ENCODE measurements at regions not wholly inside any gene's neighbourhood (a gene's known extent, or its start where the extent isn't known, plus 50 kb on each side); places are given as distances from the start of the nearest gene placed in this dataset.

DNA sequence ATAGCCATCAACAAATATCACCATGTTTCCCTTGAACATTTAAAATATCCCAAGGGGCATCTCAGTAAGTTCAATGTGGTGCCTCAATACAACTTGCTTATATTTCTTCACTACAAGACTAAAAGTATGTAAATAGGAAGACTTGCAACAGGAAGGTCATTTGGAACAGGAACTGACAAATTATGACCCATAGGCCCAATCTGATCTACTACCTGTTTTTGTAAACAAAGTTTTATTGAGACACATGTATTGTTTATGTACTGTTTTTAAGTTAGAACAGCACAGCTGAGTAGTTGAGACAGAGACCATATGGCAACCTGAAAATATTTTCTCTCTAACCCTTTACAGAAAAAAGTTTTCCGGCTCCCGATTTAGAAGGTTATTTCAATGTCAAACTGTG, 154.8 kb upstream of the TFPI start:
- no peaks in the 10 kb centered on the region for H3K36me3 ChIP-seq (ENCODE audit: insufficient read depth in 1 of 2, low read depth in 1 of 2)
- H3K27me3 ChIP-seq (ENCODE audit: insufficient read depth in 3 of 3, low read length in 2 of 3): no peaks in the 10 kb centered on the region
- intact Hi-C loops (cut with DNase I): no loop called here
- no peak for ATAC-seq
- no peaks in the 10 kb centered on the region for H3K9me3 ChIP-seq
- no peak overlapping the region for H3K4me3 ChIP-seq
- no peak for DNase-seq
- TF ChIP-seq, protein P1, sequence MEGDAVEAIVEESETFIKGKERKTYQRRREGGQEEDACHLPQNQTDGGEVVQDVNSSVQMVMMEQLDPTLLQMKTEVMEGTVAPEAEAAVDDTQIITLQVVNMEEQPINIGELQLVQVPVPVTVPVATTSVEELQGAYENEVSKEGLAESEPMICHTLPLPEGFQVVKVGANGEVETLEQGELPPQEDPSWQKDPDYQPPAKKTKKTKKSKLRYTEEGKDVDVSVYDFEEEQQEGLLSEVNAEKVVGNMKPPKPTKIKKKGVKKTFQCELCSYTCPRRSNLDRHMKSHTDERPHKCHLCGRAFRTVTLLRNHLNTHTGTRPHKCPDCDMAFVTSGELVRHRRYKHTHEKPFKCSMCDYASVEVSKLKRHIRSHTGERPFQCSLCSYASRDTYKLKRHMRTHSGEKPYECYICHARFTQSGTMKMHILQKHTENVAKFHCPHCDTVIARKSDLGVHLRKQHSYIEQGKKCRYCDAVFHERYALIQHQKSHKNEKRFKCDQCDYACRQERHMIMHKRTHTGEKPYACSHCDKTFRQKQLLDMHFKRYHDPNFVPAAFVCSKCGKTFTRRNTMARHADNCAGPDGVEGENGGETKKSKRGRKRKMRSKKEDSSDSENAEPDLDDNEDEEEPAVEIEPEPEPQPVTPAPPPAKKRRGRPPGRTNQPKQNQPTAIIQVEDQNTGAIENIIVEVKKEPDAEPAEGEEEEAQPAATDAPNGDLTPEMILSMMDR (IDR thresholded peaks at IDR 0.05): no peak
- no peak overlapping the region for H3K27ac ChIP-seq
- whole genome bisulfite sequencing, 3 donors: 88 to 92% (median 91%) methylated on average over 2 of the region's 2 CpGs
- H3K4me1 ChIP-seq: no peaks in the 10 kb centered on the region

DNA sequence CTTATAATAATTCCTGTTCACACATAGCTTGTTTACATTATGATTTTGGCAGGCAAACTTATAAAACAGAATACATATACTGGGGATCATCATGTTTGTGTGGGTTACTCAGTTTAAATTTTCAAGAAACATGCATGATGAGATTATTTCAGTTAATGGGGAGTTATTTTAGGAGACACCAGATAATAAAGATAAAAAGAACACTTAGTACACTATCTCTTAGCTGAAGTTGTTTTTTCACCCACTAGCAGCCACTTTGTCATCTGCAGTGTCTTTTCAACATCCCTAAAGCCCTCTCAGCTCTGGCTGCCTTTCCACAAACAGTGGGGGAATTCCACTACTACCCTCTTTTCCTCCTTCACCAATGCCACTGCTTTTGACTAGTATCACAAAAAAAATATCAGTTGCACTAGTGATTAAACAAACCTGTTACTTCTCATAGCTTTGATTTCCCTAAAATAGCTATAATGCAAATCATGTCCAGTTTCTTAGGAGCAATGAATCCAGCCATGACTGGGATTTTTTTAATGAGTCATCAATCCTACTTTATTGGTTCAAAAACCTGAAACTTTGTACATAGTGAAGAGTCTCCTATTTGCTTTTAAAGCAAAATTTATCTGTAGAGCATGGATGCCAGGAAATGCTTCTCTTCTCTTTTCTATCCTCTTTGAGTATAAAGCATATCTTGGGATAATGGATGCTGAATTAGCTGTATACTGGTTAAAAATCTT, 156.7 kb upstream of the TFPI start:
- no peak for ATAC-seq
- Histone ChIP-seq H3K27ac (no peak overlapping the region), H3K27me3 (ENCODE audit: insufficient read depth in 3 of 3, low read length in 2 of 3) (no peaks in the 10 kb centered on the region), H3K9me3 (no peaks in the 10 kb centered on the region), H3K4me1 (no peaks in the 10 kb centered on the region), H3K4me3 (no peak overlapping the region), H3K36me3 (ENCODE audit: insufficient read depth in 1 of 2, low read depth in 1 of 2) (no peaks in the 10 kb centered on the region)
- intact Hi-C loops (cut with DNase I): no loop called here
- TF ChIP-seq, protein P1 (IDR thresholded peaks at IDR 0.05): no peak
- DNase-seq: no peak

DNA sequence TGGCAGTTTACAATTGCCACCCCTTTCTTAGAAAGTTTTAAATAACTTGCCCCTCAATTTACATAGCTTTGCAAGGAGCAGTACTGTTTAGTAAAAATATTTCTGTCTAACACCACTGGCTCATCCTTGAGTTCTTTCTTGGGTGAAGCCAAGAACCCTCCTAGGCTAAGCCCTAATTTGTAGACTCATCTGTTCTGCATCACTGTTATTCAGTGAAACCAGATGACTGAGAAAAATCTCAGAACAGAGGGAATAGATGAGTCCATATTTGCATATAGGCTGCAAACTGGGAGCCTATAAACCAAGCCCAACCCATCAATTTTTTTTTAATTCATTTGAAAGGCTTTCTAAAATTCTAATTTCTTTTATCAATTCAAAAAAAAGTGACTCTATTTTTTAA, 161.4 kb upstream of the TFPI start:
- H3K4me3 ChIP-seq: no peak overlapping the region
- no peak for DNase-seq
- intact Hi-C loops (cut with DNase I): no loop called here
- H3K27ac ChIP-seq: no peak overlapping the region
- H3K27me3 ChIP-seq (ENCODE audit: insufficient read depth in 3 of 3, low read length in 2 of 3): no peaks in the 10 kb centered on the region
- TF ChIP-seq, protein P1 (IDR thresholded peaks at IDR 0.05): no peak
- no peak for ATAC-seq
- H3K9me3 ChIP-seq: no peaks in the 10 kb centered on the region
- H3K36me3 ChIP-seq (ENCODE audit: insufficient read depth in 1 of 2, low read depth in 1 of 2): no peaks in the 10 kb centered on the region
- H3K4me1 ChIP-seq: no peaks in the 10 kb centered on the region

DNA sequence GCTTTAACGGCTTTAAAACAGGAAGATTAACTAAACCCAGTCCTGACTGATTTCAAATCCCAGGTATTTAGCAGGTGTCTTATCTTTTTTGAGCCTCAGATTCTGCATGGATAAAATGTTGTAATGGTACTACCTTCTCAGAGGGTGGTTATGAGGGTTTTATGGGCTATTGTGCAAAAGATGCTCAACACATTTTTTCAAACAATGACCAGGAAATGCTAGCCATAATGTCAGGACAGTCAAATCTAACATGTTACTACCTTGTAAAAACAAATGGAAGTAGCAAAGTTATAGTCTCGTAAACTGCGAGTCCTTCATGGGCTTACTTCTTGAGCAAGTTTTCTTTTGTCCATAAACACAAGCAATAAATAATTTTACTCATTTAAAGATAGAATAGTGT, 162.1 kb upstream of the TFPI start:
- H3K36me3 ChIP-seq (ENCODE audit: insufficient read depth in 1 of 2, low read depth in 1 of 2): no peaks in the 10 kb centered on the region
- 89 to 92% (median 91%) methylated on average over 3 of the region's 3 CpGs for WGBS, 3 donors
- H3K4me1 ChIP-seq: no peaks in the 10 kb centered on the region
- no peaks in the 10 kb centered on the region for H3K27me3 ChIP-seq (ENCODE audit: insufficient read depth in 3 of 3, low read length in 2 of 3)
- no peak overlapping the region for H3K4me3 ChIP-seq
- H3K9me3 ChIP-seq: no peaks in the 10 kb centered on the region
- no peak for DNase-seq
- no peak for ATAC-seq
- H3K27ac ChIP-seq: no peak overlapping the region
- TF ChIP-seq, protein P1 (IDR thresholded peaks at IDR 0.05): no peak
- intact Hi-C loops (cut with DNase I): no loop called here

DNA sequence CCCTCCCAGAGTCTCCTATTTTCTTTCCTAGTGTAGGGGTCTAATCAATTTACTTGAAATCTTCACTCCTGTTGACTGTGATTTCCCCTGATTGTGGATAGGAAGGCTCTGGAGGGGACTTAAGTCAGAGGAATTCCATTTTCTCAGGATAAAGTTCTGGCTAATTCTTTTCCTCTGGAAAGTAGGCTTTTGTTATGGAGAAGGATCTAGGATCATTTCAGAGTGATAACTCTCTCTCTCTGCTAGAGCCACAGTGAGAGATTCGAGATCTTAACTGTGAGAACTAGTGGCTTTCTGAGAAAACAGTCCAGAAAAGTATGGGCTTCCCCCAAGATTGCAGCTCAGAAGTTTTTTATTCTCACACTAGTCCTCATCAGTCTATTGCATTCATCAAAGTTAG, 163.9 kb upstream of the TFPI start:
- WGBS, 3 donors: 57 to 73% (median 61%) methylated on average over 1 of the region's 1 CpG
- intact Hi-C loops (cut with DNase I): no loop called here
- ATAC-seq: no peak
- Histone ChIP-seq H3K27me3 (ENCODE audit: insufficient read depth in 3 of 3, low read length in 2 of 3) (no peaks in the 10 kb centered on the region), H3K27ac (no peak overlapping the region), H3K36me3 (ENCODE audit: insufficient read depth in 1 of 2, low read depth in 1 of 2) (no peaks in the 10 kb centered on the region), H3K4me3 (no peak overlapping the region), H3K4me1 (no peaks in the 10 kb centered on the region), H3K9me3 (no peaks in the 10 kb centered on the region)
- TF ChIP-seq, protein P1 (IDR thresholded peaks at IDR 0.05): no peak
- DNase-seq: no peak
